H9 (cell line): ENCODE measurements at regions not wholly inside any gene's neighbourhood (a gene's known extent, or its start where the extent isn't known, plus 50 kb on each side); places are given as distances from the start of the nearest gene placed in this dataset.

Experiments
- DNase-seq: peaks from one replicate; pipeline ENCODE4 v3.0.0-alpha.2; 2017
- H2AFZ ChIP-seq: one replicate; pipeline ENCODE4 v1.6.1; 2013; ENCODE audit warnings: mild to moderate bottlenecking, low read length, control low read depth, moderate library complexity
- H2AK5ac ChIP-seq: 2 replicates; pipeline ENCODE4 v1.6.1; 2013; ENCODE audit warnings: low read length, control low read depth, mixed read lengths; ENCODE audit not compliant: insufficient read length
- H2BK120ac ChIP-seq: one replicate; pipeline ENCODE4 v1.6.1; 2013; ENCODE audit warnings: low read depth, mild to moderate bottlenecking, low read length, control low read depth, inconsistent platforms; ENCODE audit not compliant: poor library complexity, severe bottlenecking
- H2BK12ac ChIP-seq: 2 replicates; pipeline ENCODE4 v1.6.1; 2013; ENCODE audit warnings: low read length, control low read depth, mixed read lengths, low read depth; ENCODE audit not compliant: insufficient read length
- H2BK15ac ChIP-seq: 2 replicates; pipeline ENCODE4 v1.6.1; 2013; ENCODE audit warnings: low read depth, low read length, control low read depth
- H2BK20ac ChIP-seq: one replicate; pipeline ENCODE4 v1.6.1; 2013; ENCODE audit warnings: low read depth, mild to moderate bottlenecking, low read length, control low read depth, inconsistent platforms; ENCODE audit not compliant: poor library complexity, severe bottlenecking
- H2BK5ac ChIP-seq: 2 replicates; pipeline ENCODE4 v1.6.1; 2013; ENCODE audit warnings: low read length, control low read depth, mixed read lengths; ENCODE audit not compliant: insufficient read length
- H3K14ac ChIP-seq: 2 replicates; pipeline ENCODE4 v1.6.1; 2013; ENCODE audit warnings: low read length, control low read depth; ENCODE audit not compliant: insufficient read depth
- H3K18ac ChIP-seq: 2 replicates; pipeline ENCODE4 v1.6.1; 2013; ENCODE audit warnings: low read depth, mild to moderate bottlenecking, mixed read lengths, low read length, control low read depth; ENCODE audit not compliant: insufficient read length
- H3K23ac ChIP-seq: 2 replicates; pipeline ENCODE4 v1.6.1; 2013; ENCODE audit warnings: low read length, control low read depth, mixed read lengths, low read depth; ENCODE audit not compliant: insufficient read length
- H3K23me2 ChIP-seq: 2 replicates; pipeline ENCODE4 v1.6.1; 2013; ENCODE audit warnings: low read depth, mild to moderate bottlenecking, mixed read lengths, low read length, control low read depth; ENCODE audit not compliant: insufficient read length, poor library complexity, severe bottlenecking
- H3K27ac ChIP-seq: 2 replicates; pipeline ENCODE4 v1.5.1; 2013; ENCODE audit warnings: low read length, control low read depth, mixed read lengths, low read depth; ENCODE audit not compliant: insufficient read length
- H3K27me3 ChIP-seq: 2 replicates; pipeline ENCODE4 v1.6.1; 2013; ENCODE audit warnings: low read length, control low read depth, inconsistent platforms; ENCODE audit not compliant: insufficient read depth
- H3K4ac ChIP-seq: 2 replicates; pipeline ENCODE4 v1.6.1; 2013; ENCODE audit warnings: low read depth, mild to moderate bottlenecking, control low read depth, inconsistent platforms, low read length, moderate library complexity
- H3K4me1 ChIP-seq: 2 replicates; pipeline ENCODE4 v1.6.1; 2013; ENCODE audit warnings: low read length, control low read depth, inconsistent platforms; ENCODE audit not compliant: insufficient read depth
- H3K4me2 ChIP-seq: 2 replicates; pipeline ENCODE4 v1.6.1; 2013; ENCODE audit warnings: low read length, control low read depth, mixed read lengths; ENCODE audit not compliant: insufficient read length, insufficient read depth
- H3K56ac ChIP-seq: 2 replicates; pipeline ENCODE4 v1.6.1; 2013; ENCODE audit warnings: low read depth, mild to moderate bottlenecking, mixed read lengths, low read length, control low read depth; ENCODE audit not compliant: insufficient read length
- H3K79me1 ChIP-seq: 2 replicates; pipeline ENCODE4 v1.6.1; 2013; ENCODE audit warnings: low read depth, mild to moderate bottlenecking, moderate library complexity, low read length, control low read depth, inconsistent platforms; ENCODE audit not compliant: insufficient read depth, poor library complexity, severe bottlenecking
- H3K79me2 ChIP-seq: 2 replicates; pipeline ENCODE4 v1.6.1; 2013; ENCODE audit warnings: low read length, control low read depth, inconsistent platforms; ENCODE audit not compliant: insufficient read depth
- H3K9ac ChIP-seq: 2 replicates; pipeline ENCODE4 v1.6.1; 2013; ENCODE audit warnings: low read length, control low read depth, mixed read lengths; ENCODE audit not compliant: insufficient read length; ENCODE audit errors: extremely low read depth
- H3K9me3 ChIP-seq: one replicate; pipeline ENCODE4 v1.6.1; 2013; ENCODE audit warnings: low read depth, low read length, inconsistent platforms; ENCODE audit not compliant: control insufficient read depth
- H3T11ph ChIP-seq: one replicate; pipeline ENCODE4 v1.6.1; 2013; ENCODE audit warnings: mild to moderate bottlenecking, low read length, control low read depth, inconsistent platforms
- H4K20me1 ChIP-seq: one replicate; pipeline ENCODE4 v1.6.1; 2013; ENCODE audit not compliant: control insufficient read depth, insufficient read length, insufficient read depth
- H4K5ac ChIP-seq: 2 replicates; pipeline ENCODE4 v1.6.1; 2013; ENCODE audit warnings: low read depth, mild to moderate bottlenecking, mixed read lengths, low read length, control low read depth; ENCODE audit not compliant: insufficient read length
- H4K8ac ChIP-seq: replicated peaks from 2 replicates; pipeline ENCODE4 v1.6.1; 2013; ENCODE audit warnings: low read length, control low read depth, mixed read lengths, low read depth; ENCODE audit not compliant: insufficient read length
- H4K91ac ChIP-seq: 2 replicates; pipeline ENCODE4 v1.6.1; 2013; ENCODE audit warnings: low read depth, mild to moderate bottlenecking, moderate library complexity, mixed read lengths, low read length, control low read depth; ENCODE audit not compliant: insufficient read length
- H3K27ac Mint-ChIP-seq, 3 experiments: 2 replicates in 2 of 3; 3 replicates in 1 of 3; pipeline ENCODE4 v1.8.0; 2020 to 2021; ENCODE audit warnings: mixed read lengths in 3 of 3, mild to moderate bottlenecking in 1 of 3, moderate library complexity in 1 of 3
- H3K27me3 Mint-ChIP-seq: 2 replicates; pipeline ENCODE4 v1.8.0; 2021; ENCODE audit warnings: low read depth, mild to moderate bottlenecking, moderate library complexity, mixed read lengths
- H3K36me3 Mint-ChIP-seq, 3 experiments: 2 replicates in 2 of 3; 3 replicates in 1 of 3; pipeline ENCODE4 v1.8.0; 2020 to 2021; ENCODE audit warnings: low read depth in 3 of 3, mixed read lengths in 3 of 3; ENCODE audit not compliant: insufficient read depth in 1 of 3
- H3K4me1 Mint-ChIP-seq, 2 experiments: 2 replicates each; pipeline ENCODE4 v1.8.0; 2020; ENCODE audit warnings: mixed read lengths in 2 of 2
- H3K4me3 Mint-ChIP-seq, 2 experiments: 2 replicates in 1 of 2; 3 replicates in 1 of 2; pipeline ENCODE4 v1.8.0; 2020 to 2021; ENCODE audit warnings: mild to moderate bottlenecking in 2 of 2, mixed read lengths in 2 of 2, moderate library complexity in 1 of 2
- H3K9me3 Mint-ChIP-seq, 2 experiments: 2 replicates in 1 of 2; 3 replicates in 1 of 2; pipeline ENCODE4 v1.8.0; 2020; ENCODE audit warnings: mild to moderate bottlenecking in 2 of 2, mixed read lengths in 2 of 2, moderate library complexity in 1 of 2
- WGBS: extraction: QIAGEN DNeasy Blood & Tissue Kit; methylation state at CpG from one replicate; pipeline ENCODE4 v1.1.7; 2013; ENCODE audit warnings: missing lambda C conversion rate, low lambda C conversion rate, mixed read lengths; ENCODE audit not compliant: insufficient read length; ENCODE audit errors: extremely low coverage; 5-methylcytosine and 5-hydroxymethylcytosine counted together
- TF ChIP-seq, protein P1 (sequence below): fragments of 200-600 bp; sonication (generic); conservative IDR thresholded peaks from 3 replicates; pipeline ENCODE4 v1.8.0; 2021; ENCODE audit warnings: antibody characterized with exemption, mild to moderate bottlenecking

DNA sequence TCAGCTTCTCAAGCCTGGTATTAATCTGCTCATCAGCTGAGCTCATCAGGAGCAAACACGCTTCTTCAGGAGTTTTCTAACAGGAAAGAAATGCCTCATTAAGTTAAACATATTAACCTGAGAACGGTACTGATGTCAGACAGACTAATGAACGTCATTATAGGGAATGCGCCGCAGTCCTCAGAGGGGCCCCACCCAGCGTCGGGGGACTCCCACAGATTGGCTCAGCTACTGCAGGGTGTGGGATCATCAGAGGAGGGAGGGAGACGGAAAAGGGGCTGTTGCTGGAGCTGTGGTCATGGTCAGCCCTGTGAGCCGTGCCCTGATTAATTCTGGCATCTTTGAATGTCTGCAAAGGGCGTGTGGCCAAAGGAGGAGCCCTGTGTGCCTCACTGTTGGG lies 348.5 kb downstream of the PTPRU start:
- WGBS = no CpG with 5 or more reads among the region's 10 CpGs

More for the DNA sequence above, 348.5 kb downstream of the PTPRU start:
- Histone ChIP-seq H2BK15ac (no peak overlapping the region), H2BK20ac (no peak overlapping the region), H3K23me2 (no peaks in the 10 kb centered on the region), H2AK5ac (no peak overlapping the region), H3K14ac (no peak overlapping the region; the same call in 1 of the 2 replicates), H4K20me1 (no peaks in the 10 kb centered on the region), H2BK12ac (no peak overlapping the region), H2BK120ac (no peak overlapping the region), H3K4me2 (no peak overlapping the region), H3K27ac (no peak overlapping the region), H2AFZ (no peak overlapping the region), H4K5ac (no peak overlapping the region), H3K79me2 (no peaks in the 10 kb centered on the region), H4K91ac (no peak overlapping the region), H4K8ac (no peak overlapping the region), H3K9me3 (no peaks in the 10 kb centered on the region), H3K27me3 (no peaks in the 10 kb centered on the region), H3K9ac (no peak overlapping the region), H3K18ac (no peak overlapping the region), H3T11ph (no peak overlapping the region), H3K79me1 (no peaks in the 10 kb centered on the region), H2BK5ac (no peak overlapping the region), H3K4ac (no peak overlapping the region), H3K23ac (no peak overlapping the region), H3K4me1 (no peaks in the 10 kb centered on the region), H3K56ac (no peak overlapping the region)
- H3K4me1 Mint-ChIP-seq = peaks cover 4 to 12% of the 10 kb centered on the region in 2 experiments; a peak in 3 of 4 replicates
- H3K36me3 Mint-ChIP-seq = 0 out of 7 replicates have a peak, but pooled peaks cover 0 to 1% (median 0%) of the 10 kb centered on the region in 3 experiments
- H3K9me3 Mint-ChIP-seq = no peaks in the 10 kb centered on the region; a peak in 1 of 5 replicates
- DNase-seq = no peak
- H3K27me3 Mint-ChIP-seq = no peaks in the 10 kb centered on the region; the same call in 1 of the 2 replicates
- TF ChIP-seq, protein P1, sequence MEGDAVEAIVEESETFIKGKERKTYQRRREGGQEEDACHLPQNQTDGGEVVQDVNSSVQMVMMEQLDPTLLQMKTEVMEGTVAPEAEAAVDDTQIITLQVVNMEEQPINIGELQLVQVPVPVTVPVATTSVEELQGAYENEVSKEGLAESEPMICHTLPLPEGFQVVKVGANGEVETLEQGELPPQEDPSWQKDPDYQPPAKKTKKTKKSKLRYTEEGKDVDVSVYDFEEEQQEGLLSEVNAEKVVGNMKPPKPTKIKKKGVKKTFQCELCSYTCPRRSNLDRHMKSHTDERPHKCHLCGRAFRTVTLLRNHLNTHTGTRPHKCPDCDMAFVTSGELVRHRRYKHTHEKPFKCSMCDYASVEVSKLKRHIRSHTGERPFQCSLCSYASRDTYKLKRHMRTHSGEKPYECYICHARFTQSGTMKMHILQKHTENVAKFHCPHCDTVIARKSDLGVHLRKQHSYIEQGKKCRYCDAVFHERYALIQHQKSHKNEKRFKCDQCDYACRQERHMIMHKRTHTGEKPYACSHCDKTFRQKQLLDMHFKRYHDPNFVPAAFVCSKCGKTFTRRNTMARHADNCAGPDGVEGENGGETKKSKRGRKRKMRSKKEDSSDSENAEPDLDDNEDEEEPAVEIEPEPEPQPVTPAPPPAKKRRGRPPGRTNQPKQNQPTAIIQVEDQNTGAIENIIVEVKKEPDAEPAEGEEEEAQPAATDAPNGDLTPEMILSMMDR = no peak
- no peak overlapping the region for H3K4me3 Mint-ChIP-seq
- peak overlapping the region in 1 of 3 experiments; percentile 22; a peak in 1 of 7 replicates for H3K27ac Mint-ChIP-seq
